ENCODE measurements at regions not wholly inside any gene's neighbourhood (a gene's known extent, or its start where the extent isn't known, plus 50 kb on each side); places are given as distances from the start of the nearest gene placed in this dataset.
A peak's percentile ranks its signal among the peaks of the same experiment; 100 is the strongest.

GRCh38 chr4:122100508-122100907, 51.6 kb upstream of the BLTP1 start (continued):
- TF ChIP-seq RBBP5 (IDR thresholded peaks at IDR 0.05; ENCODE audit: borderline replicate concordance, low read depth, low read length) (no peak), ATF3 (IDR thresholded peaks at IDR 0.05; ENCODE audit: insufficient read depth, low read depth, low read length) (no peak), SP1 (IDR thresholded peaks at IDR 0.05; ENCODE audit: low read depth, low read length) (peak; percentile 20; the same call in 1 of the 2 replicates), SIRT6 (IDR thresholded peaks at IDR 0.05; ENCODE audit: low read length) (no peak), NANOG (IDR thresholded peaks at IDR 0.05; ENCODE audit: insufficient read depth, low read depth, low read length, poor library complexity, severe bottlenecking) (peak; percentile 68), CHD1 (IDR thresholded peaks at IDR 0.05; ENCODE audit: low read depth, low read length) (no peak), SP2 (IDR thresholded peaks at IDR 0.05; ENCODE audit: low read length) (no peak), BRCA1 (IDR thresholded peaks at IDR 0.05; ENCODE audit: low read depth, low read length) (no peak), HDAC6 (IDR thresholded peaks at IDR 0.05; ENCODE audit: low read depth, low read length) (no peak), CEBPB (IDR thresholded peaks at IDR 0.05; ENCODE audit: low read depth, low read length) (peak; percentile 83), MAX (IDR thresholded peaks at IDR 0.05) (no peak)
- TF ChIP-seq, protein P1, sequence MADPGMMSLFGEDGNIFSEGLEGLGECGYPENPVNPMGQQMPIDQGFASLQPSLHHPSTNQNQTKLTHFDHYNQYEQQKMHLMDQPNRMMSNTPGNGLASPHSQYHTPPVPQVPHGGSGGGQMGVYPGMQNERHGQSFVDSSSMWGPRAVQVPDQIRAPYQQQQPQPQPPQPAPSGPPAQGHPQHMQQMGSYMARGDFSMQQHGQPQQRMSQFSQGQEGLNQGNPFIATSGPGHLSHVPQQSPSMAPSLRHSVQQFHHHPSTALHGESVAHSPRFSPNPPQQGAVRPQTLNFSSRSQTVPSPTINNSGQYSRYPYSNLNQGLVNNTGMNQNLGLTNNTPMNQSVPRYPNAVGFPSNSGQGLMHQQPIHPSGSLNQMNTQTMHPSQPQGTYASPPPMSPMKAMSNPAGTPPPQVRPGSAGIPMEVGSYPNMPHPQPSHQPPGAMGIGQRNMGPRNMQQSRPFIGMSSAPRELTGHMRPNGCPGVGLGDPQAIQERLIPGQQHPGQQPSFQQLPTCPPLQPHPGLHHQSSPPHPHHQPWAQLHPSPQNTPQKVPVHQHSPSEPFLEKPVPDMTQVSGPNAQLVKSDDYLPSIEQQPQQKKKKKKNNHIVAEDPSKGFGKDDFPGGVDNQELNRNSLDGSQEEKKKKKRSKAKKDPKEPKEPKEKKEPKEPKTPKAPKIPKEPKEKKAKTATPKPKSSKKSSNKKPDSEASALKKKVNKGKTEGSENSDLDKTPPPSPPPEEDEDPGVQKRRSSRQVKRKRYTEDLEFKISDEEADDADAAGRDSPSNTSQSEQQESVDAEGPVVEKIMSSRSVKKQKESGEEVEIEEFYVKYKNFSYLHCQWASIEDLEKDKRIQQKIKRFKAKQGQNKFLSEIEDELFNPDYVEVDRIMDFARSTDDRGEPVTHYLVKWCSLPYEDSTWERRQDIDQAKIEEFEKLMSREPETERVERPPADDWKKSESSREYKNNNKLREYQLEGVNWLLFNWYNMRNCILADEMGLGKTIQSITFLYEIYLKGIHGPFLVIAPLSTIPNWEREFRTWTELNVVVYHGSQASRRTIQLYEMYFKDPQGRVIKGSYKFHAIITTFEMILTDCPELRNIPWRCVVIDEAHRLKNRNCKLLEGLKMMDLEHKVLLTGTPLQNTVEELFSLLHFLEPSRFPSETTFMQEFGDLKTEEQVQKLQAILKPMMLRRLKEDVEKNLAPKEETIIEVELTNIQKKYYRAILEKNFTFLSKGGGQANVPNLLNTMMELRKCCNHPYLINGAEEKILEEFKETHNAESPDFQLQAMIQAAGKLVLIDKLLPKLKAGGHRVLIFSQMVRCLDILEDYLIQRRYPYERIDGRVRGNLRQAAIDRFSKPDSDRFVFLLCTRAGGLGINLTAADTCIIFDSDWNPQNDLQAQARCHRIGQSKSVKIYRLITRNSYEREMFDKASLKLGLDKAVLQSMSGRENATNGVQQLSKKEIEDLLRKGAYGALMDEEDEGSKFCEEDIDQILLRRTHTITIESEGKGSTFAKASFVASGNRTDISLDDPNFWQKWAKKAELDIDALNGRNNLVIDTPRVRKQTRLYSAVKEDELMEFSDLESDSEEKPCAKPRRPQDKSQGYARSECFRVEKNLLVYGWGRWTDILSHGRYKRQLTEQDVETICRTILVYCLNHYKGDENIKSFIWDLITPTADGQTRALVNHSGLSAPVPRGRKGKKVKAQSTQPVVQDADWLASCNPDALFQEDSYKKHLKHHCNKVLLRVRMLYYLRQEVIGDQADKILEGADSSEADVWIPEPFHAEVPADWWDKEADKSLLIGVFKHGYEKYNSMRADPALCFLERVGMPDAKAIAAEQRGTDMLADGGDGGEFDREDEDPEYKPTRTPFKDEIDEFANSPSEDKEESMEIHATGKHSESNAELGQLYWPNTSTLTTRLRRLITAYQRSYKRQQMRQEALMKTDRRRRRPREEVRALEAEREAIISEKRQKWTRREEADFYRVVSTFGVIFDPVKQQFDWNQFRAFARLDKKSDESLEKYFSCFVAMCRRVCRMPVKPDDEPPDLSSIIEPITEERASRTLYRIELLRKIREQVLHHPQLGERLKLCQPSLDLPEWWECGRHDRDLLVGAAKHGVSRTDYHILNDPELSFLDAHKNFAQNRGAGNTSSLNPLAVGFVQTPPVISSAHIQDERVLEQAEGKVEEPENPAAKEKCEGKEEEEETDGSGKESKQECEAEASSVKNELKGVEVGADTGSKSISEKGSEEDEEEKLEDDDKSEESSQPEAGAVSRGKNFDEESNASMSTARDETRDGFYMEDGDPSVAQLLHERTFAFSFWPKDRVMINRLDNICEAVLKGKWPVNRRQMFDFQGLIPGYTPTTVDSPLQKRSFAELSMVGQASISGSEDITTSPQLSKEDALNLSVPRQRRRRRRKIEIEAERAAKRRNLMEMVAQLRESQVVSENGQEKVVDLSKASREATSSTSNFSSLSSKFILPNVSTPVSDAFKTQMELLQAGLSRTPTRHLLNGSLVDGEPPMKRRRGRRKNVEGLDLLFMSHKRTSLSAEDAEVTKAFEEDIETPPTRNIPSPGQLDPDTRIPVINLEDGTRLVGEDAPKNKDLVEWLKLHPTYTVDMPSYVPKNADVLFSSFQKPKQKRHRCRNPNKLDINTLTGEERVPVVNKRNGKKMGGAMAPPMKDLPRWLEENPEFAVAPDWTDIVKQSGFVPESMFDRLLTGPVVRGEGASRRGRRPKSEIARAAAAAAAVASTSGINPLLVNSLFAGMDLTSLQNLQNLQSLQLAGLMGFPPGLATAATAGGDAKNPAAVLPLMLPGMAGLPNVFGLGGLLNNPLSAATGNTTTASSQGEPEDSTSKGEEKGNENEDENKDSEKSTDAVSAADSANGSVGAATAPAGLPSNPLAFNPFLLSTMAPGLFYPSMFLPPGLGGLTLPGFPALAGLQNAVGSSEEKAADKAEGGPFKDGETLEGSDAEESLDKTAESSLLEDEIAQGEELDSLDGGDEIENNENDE (IDR thresholded peaks at IDR 0.05; ENCODE audit: insufficient replicate concordance, low read length): peak; percentile 71

Data from H1 (cell line).